ENCODE measurements at regions not wholly inside any gene's neighbourhood (a gene's known extent, or its start where the extent isn't known, plus 50 kb on each side); places are given as distances from the start of the nearest gene placed in this dataset.

DNA sequence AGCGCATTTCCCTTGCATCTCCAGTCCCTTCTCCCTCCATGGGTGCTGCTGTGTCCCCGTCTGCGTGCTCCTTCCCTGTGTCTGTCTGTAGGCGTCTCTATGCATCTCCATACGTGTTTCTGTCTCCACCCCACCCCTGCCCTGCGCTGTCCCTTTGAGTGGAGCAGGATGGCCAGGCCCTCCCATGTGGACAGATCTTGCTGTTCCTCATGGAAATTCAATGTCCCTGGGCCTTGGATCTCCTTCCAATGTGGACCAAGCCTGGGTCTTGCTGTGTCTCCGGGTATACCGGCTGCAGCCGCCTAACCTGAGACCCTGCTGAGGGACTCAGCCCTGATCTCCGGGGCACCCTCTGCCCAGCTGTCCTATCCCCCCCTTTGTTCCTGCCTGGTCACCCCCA is 172.7 kb downstream of the BMP7 start:
- H3K27ac Mint-ChIP-seq (ENCODE audit: unreplicated experiment), result no peak overlapping the region
- DNase-seq (ENCODE audit: low spot score), result no peak
- no peaks in the 10 kb centered on the region for H3K36me3 Mint-ChIP-seq (ENCODE audit: low read depth, unreplicated experiment)
- TF ChIP-seq, protein P1, sequence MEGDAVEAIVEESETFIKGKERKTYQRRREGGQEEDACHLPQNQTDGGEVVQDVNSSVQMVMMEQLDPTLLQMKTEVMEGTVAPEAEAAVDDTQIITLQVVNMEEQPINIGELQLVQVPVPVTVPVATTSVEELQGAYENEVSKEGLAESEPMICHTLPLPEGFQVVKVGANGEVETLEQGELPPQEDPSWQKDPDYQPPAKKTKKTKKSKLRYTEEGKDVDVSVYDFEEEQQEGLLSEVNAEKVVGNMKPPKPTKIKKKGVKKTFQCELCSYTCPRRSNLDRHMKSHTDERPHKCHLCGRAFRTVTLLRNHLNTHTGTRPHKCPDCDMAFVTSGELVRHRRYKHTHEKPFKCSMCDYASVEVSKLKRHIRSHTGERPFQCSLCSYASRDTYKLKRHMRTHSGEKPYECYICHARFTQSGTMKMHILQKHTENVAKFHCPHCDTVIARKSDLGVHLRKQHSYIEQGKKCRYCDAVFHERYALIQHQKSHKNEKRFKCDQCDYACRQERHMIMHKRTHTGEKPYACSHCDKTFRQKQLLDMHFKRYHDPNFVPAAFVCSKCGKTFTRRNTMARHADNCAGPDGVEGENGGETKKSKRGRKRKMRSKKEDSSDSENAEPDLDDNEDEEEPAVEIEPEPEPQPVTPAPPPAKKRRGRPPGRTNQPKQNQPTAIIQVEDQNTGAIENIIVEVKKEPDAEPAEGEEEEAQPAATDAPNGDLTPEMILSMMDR (IDR thresholded peaks at IDR 0.05; ENCODE audit: unreplicated experiment), result no peak
- H3K27me3 Mint-ChIP-seq (ENCODE audit: unreplicated experiment), result peaks cover 17% of the 10 kb centered on the region
- H3K4me1 Mint-ChIP-seq (ENCODE audit: unreplicated experiment), result no peaks in the 10 kb centered on the region
- no peaks in the 10 kb centered on the region for H3K9me3 Mint-ChIP-seq (ENCODE audit: unreplicated experiment)
- no peak overlapping the region for H3K4me3 Mint-ChIP-seq (ENCODE audit: unreplicated experiment)

DNA sequence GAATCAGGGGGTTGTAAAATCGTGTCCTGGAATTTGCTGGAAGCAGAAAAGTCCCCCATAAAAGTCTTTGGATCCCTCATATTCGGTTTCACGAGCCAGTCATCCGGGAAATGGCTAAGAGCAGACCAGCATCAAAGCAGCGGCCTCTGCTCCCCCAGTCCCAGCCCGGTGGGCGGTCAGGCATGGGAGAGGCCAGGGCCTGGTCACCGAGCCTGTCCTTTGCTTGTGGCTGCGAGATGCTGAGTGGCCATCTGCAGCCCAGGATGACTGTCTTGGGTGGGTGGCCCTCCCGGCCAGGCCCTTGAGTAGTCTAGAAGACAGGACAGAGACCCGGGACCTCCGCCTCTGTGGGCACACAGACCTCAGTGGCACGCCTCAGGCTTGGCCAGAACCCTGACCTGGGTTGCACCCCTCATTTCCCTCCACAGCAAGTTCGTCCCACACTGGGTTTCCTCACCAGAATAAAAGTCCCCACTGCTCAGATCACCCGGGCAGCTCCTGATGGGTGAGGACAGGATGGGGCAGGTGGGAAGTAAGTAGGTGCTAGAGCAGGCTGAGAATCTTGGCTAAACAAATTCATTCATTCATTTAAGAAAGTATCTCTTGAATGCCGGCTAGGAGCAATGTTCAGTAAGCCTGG is 172.1 kb downstream of the BMP7 start:
- no peak overlapping the region for H3K27ac Mint-ChIP-seq (ENCODE audit: unreplicated experiment)
- TF ChIP-seq, protein P1 (IDR thresholded peaks at IDR 0.05; ENCODE audit: unreplicated experiment), result no peak
- no peak overlapping the region for H3K4me3 Mint-ChIP-seq (ENCODE audit: unreplicated experiment)
- H3K4me1 Mint-ChIP-seq (ENCODE audit: unreplicated experiment), result no peaks in the 10 kb centered on the region
- no peak for DNase-seq (ENCODE audit: low spot score)
- H3K9me3 Mint-ChIP-seq (ENCODE audit: unreplicated experiment), result no peaks in the 10 kb centered on the region
- peaks cover 17% of the 10 kb centered on the region for H3K27me3 Mint-ChIP-seq (ENCODE audit: unreplicated experiment)
- no peaks in the 10 kb centered on the region for H3K36me3 Mint-ChIP-seq (ENCODE audit: low read depth, unreplicated experiment)

DNA sequence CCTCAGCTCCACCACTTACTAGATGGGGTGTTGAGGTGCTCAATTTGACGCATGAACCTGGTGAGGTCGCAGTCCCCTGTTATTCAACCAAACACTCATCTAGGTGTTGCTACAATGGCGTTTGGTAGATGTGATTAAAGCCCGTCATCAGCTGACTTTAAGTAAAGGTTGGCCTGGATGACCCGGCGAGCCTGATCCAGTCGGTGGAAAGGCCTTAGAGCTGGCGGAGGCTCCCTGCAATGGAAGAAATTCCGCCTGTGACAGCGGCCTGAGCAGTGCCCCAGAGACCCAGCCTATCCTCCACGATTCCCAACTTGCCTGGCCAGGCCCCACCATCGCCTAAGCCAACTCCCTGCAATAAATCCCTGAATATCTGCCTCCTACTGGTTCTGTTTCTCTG is 171.4 kb downstream of the BMP7 start:
- no peak for DNase-seq (ENCODE audit: low spot score)
- TF ChIP-seq, protein P1 (IDR thresholded peaks at IDR 0.05; ENCODE audit: unreplicated experiment), result no peak
- peaks cover 17% of the 10 kb centered on the region for H3K27me3 Mint-ChIP-seq (ENCODE audit: unreplicated experiment)
- no peaks in the 10 kb centered on the region for H3K9me3 Mint-ChIP-seq (ENCODE audit: unreplicated experiment)
- H3K36me3 Mint-ChIP-seq (ENCODE audit: low read depth, unreplicated experiment), result no peaks in the 10 kb centered on the region
- H3K27ac Mint-ChIP-seq (ENCODE audit: unreplicated experiment), result no peak overlapping the region
- no peak overlapping the region for H3K4me3 Mint-ChIP-seq (ENCODE audit: unreplicated experiment)
- no peaks in the 10 kb centered on the region for H3K4me1 Mint-ChIP-seq (ENCODE audit: unreplicated experiment)

DNA sequence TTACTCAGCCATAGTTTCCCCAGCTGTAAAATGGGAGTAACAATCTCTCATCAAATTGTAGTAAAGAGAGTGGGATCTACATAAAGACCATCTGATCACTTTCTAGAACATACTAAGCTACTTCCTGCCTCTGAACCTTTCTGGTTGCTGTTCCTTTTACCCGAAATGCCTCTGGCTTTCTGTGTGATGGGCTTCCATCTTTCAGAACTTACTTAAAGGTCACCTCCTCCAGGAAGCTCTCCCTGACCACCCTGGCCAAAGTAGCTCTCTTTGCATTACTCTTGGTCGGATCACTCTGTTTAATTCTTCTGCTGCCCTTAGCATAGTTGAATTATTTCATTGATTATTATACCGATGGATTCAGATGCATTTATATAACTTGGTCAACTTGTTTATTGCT is 171.0 kb downstream of the BMP7 start:
- H3K27ac Mint-ChIP-seq (ENCODE audit: unreplicated experiment), result no peak overlapping the region
- TF ChIP-seq, protein P1 (IDR thresholded peaks at IDR 0.05; ENCODE audit: unreplicated experiment), result no peak
- no peaks in the 10 kb centered on the region for H3K4me1 Mint-ChIP-seq (ENCODE audit: unreplicated experiment)
- no peaks in the 10 kb centered on the region for H3K36me3 Mint-ChIP-seq (ENCODE audit: low read depth, unreplicated experiment)
- no peak for DNase-seq (ENCODE audit: low spot score)
- H3K27me3 Mint-ChIP-seq (ENCODE audit: unreplicated experiment), result peaks cover 17% of the 10 kb centered on the region
- H3K4me3 Mint-ChIP-seq (ENCODE audit: unreplicated experiment), result no peak overlapping the region
- H3K9me3 Mint-ChIP-seq (ENCODE audit: unreplicated experiment), result no peaks in the 10 kb centered on the region

DNA sequence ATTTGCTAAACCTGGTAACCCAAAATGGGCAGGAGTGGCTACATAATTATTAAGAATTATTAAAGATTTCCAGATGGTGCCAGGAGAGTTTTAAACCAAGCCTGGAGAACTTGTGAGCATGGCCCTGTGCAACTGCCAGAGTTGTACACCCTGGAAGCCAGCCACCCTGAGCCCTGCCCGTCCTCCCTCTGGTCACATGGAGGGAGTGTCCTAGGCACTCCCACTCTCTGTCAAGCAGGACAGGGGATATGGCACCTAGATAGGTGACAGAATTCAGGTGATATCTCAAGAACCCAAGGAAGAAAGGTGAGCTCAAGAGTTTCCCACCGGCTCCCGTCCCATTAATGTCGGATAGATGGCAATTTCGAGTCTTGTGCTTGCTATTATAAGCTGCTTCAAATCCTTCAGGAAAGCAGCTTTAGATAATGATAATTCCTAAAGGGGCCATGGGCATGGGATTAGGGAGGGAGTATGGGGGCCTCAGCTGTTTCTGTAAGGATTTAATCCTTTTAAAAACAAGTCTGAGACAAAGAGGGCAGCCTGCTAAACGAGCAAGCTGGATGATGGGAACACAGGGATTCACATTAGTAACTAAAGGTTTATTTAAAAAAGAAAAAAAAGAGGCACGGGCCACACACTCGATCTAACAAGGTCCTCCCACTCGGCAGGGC is 169.1 kb downstream of the BMP7 start:
- DNase-seq (ENCODE audit: low spot score), result no peak
- Mint-ChIP-seq H3K27me3 (ENCODE audit: unreplicated experiment) (peaks cover 10% of the 10 kb centered on the region), H3K4me3 (ENCODE audit: unreplicated experiment) (no peak overlapping the region), H3K4me1 (ENCODE audit: unreplicated experiment) (no peaks in the 10 kb centered on the region), H3K9me3 (ENCODE audit: unreplicated experiment) (no peaks in the 10 kb centered on the region), H3K36me3 (ENCODE audit: low read depth, unreplicated experiment) (no peaks in the 10 kb centered on the region), H3K27ac (ENCODE audit: unreplicated experiment) (no peak overlapping the region)
- TF ChIP-seq, protein P1 (IDR thresholded peaks at IDR 0.05; ENCODE audit: unreplicated experiment), result no peak
